Neutrophil (primary cell): ENCODE measurements at regions not wholly inside any gene's neighbourhood (a gene's known extent, or its start where the extent isn't known, plus 50 kb on each side); places are given as distances from the start of the nearest gene placed in this dataset.

Experiments used
- H3K27ac ChIP-seq: fragments of 200-600 bp; sonication (generic); 2 replicates; pipeline ENCODE4 v1.5.1; 2016; ENCODE audit warnings: mild to moderate bottlenecking, moderate library complexity
- H3K27me3 ChIP-seq: fragments of 200-600 bp; sonication (generic); 2 replicates; pipeline ENCODE4 v1.6.0; 2016; ENCODE audit warnings: mild to moderate bottlenecking
- H3K36me3 ChIP-seq: fragments of 200-600 bp; sonication (generic); 2 replicates; pipeline ENCODE4 v1.5.1; 2017
- H3K4me1 ChIP-seq, 2 experiments: fragments of 200-600 bp in 1 of 2; sonication (generic) in 1 of 2; 1 replicate in 1 of 2; 2 replicates in 1 of 2; pipeline versions ENCODE4 v1.5.1 to v1.6.1; 2013 to 2016; ENCODE audit warnings: low read depth in 1 of 2, low read length in 1 of 2, mild to moderate bottlenecking in 1 of 2, moderate library complexity in 1 of 2; ENCODE audit not compliant: control insufficient read depth in 1 of 2, insufficient read depth in 1 of 2
- H3K4me3 ChIP-seq, 2 experiments: fragments of 200-600 bp in 1 of 2; sonication (generic) in 1 of 2; 1 replicate in 1 of 2; 2 replicates in 1 of 2; pipeline ENCODE4 v1.5.1; 2013 to 2016; ENCODE audit warnings: low read depth in 1 of 2, low read length in 1 of 2, mild to moderate bottlenecking in 1 of 2, moderate library complexity in 1 of 2
- H3K9me3 ChIP-seq: fragments of 200-600 bp; sonication (generic); 2 replicates; pipeline ENCODE4 v1.5.1; 2016
- TF ChIP-seq, protein P1 (sequence below): fragments of 200-600 bp; sonication (generic); IDR thresholded peaks from 2 replicates; pipeline ENCODE4 v1.5.1; 2016; ENCODE audit warnings: antibody characterized with exemption

DNA sequence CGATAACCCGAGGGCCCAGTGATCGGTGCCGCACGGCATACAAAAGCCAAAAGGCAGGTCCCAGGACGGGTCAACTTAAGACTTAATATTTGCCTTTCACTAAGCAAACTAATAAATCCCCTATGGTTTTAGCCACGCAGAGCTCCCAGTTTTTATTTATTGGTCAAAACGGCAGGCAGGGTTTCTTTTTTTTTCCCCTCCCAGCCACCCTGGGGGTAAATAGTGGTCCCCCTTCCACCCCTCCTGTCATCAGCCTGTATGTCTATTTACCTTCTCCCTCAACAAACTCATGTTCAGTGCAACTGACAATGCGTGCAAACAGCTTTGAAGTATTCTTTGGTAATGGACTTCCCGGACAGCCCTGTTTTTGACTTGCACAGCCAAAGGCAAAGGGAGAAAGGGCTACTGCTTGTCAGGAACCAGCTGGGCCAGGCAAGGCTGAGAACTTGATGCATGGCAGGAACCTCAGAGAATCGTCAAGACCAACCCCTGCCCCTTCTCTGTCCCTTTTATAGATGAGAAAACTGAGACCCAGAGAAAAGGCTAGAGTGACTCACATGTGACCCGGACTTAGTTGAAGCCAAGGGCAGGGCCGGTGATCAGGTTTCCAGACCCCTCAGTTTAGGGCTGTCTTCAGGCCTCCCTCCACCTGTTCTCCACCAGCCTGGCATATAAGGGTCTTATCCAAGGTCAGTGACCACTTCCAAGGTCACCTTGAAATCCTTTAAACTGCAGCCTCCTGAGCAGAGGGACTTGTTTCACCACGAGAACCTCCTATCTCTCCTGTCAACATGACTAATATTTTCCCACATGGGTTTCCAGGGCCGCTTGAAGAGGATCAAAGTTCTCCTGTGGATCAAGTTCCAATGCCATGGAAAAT is 279.0 kb downstream of the SOX9 start:
- H3K27me3 ChIP-seq = no peaks in the 10 kb centered on the region
- H3K9me3 ChIP-seq = no peaks in the 10 kb centered on the region
- H3K27ac ChIP-seq = no peak overlapping the region
- H3K4me3 ChIP-seq = no peak overlapping the region
- H3K4me1 ChIP-seq = no peaks in the 10 kb centered on the region
- TF ChIP-seq, protein P1, sequence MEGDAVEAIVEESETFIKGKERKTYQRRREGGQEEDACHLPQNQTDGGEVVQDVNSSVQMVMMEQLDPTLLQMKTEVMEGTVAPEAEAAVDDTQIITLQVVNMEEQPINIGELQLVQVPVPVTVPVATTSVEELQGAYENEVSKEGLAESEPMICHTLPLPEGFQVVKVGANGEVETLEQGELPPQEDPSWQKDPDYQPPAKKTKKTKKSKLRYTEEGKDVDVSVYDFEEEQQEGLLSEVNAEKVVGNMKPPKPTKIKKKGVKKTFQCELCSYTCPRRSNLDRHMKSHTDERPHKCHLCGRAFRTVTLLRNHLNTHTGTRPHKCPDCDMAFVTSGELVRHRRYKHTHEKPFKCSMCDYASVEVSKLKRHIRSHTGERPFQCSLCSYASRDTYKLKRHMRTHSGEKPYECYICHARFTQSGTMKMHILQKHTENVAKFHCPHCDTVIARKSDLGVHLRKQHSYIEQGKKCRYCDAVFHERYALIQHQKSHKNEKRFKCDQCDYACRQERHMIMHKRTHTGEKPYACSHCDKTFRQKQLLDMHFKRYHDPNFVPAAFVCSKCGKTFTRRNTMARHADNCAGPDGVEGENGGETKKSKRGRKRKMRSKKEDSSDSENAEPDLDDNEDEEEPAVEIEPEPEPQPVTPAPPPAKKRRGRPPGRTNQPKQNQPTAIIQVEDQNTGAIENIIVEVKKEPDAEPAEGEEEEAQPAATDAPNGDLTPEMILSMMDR = no peak
- no peaks in the 10 kb centered on the region for H3K36me3 ChIP-seq

- no peak overlapping the region for H3K27ac ChIP-seq
- H3K4me3 ChIP-seq = no peak overlapping the region
- H3K36me3 ChIP-seq = no peaks in the 10 kb centered on the region
- H3K4me1 ChIP-seq = no peaks in the 10 kb centered on the region
- no peaks in the 10 kb centered on the region for H3K27me3 ChIP-seq
- no peaks in the 10 kb centered on the region for H3K9me3 ChIP-seq
- TF ChIP-seq, protein P1 = no peak
These were observed 279.6 kb downstream of the SOX9 start for GRCh38 chr17:72400488-72400827.

- Histone ChIP-seq H3K4me1 (no peaks in the 10 kb centered on the region), H3K9me3 (no peaks in the 10 kb centered on the region), H3K27ac (no peak overlapping the region), H3K27me3 (no peaks in the 10 kb centered on the region), H3K4me3 (no peak overlapping the region), H3K36me3 (no peaks in the 10 kb centered on the region)
- TF ChIP-seq, protein P1 = no peak
These were observed 280.0 kb downstream of the SOX9 start for GRCh38 chr17:72400863-72401262.

- Histone ChIP-seq H3K27ac (no peak overlapping the region), H3K36me3 (no peaks in the 10 kb centered on the region), H3K27me3 (no peaks in the 10 kb centered on the region), H3K9me3 (no peaks in the 10 kb centered on the region), H3K4me1 (no peaks in the 10 kb centered on the region), H3K4me3 (no peak overlapping the region)
- TF ChIP-seq, protein P1 = no peak
These were observed 281.3 kb downstream of the SOX9 start for GRCh38 chr17:72401883-72402726.

- no peaks in the 10 kb centered on the region for H3K4me1 ChIP-seq
- TF ChIP-seq, protein P1 = no peak
- H3K27ac ChIP-seq = no peak overlapping the region
- H3K4me3 ChIP-seq = no peak overlapping the region
- H3K9me3 ChIP-seq = no peaks in the 10 kb centered on the region
- no peaks in the 10 kb centered on the region for H3K27me3 ChIP-seq
- H3K36me3 ChIP-seq = no peaks in the 10 kb centered on the region
These were observed 281.9 kb downstream of the SOX9 start for GRCh38 chr17:72402727-72403210.
